GM10266 (cell line): ENCODE measurements at regions not wholly inside any gene's neighbourhood (a gene's known extent, or its start where the extent isn't known, plus 50 kb on each side); places are given as distances from the start of the nearest gene placed in this dataset.

Source experiments
- DNase-seq: peaks from one replicate; pipeline ENCODE4 v3.0.0; 2012; ENCODE audit errors: extremely low spot score
- CTCF ChIP-seq: IDR thresholded peaks from 2 replicates; pipeline ENCODE4 v1.5.1; 2012; ENCODE audit warnings: mild to moderate bottlenecking, low read depth; ENCODE audit not compliant: control insufficient read depth, insufficient read depth; ENCODE audit errors: missing control alignments

- DNase-seq, result no peak
- TF ChIP-seq CTCF, result no peak
Observed at GRCh38 chr16:87178177-87178863, 138.9 kb downstream of the C16orf95 start.

- TF ChIP-seq CTCF, result no peak
- no peak for DNase-seq
Observed at GRCh38 chr16:87178977-87179376, 138.2 kb downstream of the C16orf95 start.

GRCh38 chr16:87180069-87180468 is 137.1 kb downstream of the C16orf95 start:
- DNase-seq, result no peak
- no peak for TF ChIP-seq CTCF

- DNase-seq, result no peak
- TF ChIP-seq CTCF, result no peak
Observed at GRCh38 chr16:87182759-87183158, 134.4 kb downstream of the C16orf95 start.

- no peak for DNase-seq
- TF ChIP-seq CTCF, result no peak
Observed at GRCh38 chr16:87183647-87184046, 133.5 kb downstream of the C16orf95 start.

- no peak for TF ChIP-seq CTCF
- no peak for DNase-seq
Observed at GRCh38 chr16:87185308-87185707, 131.9 kb downstream of the C16orf95 start.

- DNase-seq, result no peak
- no peak for TF ChIP-seq CTCF
Observed at GRCh38 chr16:87185983-87186382, 131.2 kb downstream of the C16orf95 start.
